ENCODE measurements at regions not wholly inside any gene's neighbourhood (a gene's known extent, or its start where the extent isn't known, plus 50 kb on each side); places are given as distances from the start of the nearest gene placed in this dataset.

GRCh38 chr9:29750062-29750461 lies 2176.8 kb upstream of the C9orf72 start:
- no peaks in the 10 kb centered on the region for H3K4me1 ChIP-seq (replicated peaks)
- no peak for DNase-seq (ENCODE audit: low spot score)
- WGBS: 58% methylated on average over 2 of the region's 2 CpGs
- no peaks in the 10 kb centered on the region for H3K27me3 ChIP-seq (replicated peaks; ENCODE audit: insufficient read depth)
- H3K36me3 ChIP-seq: no peaks in the 10 kb centered on the region
- no peak overlapping the region for H3K4me3 ChIP-seq
- TF ChIP-seq CTCF (IDR thresholded peaks at IDR 0.05) (no peak), POLR2AphosphoS5 (IDR thresholded peaks at IDR 0.05) (no peak), POLR2A (IDR thresholded peaks at IDR 0.05) (no peak)
- H3K27ac ChIP-seq: no peak overlapping the region
- intact Hi-C loops (cut with DNase I): no loop called here
- no peaks in the 10 kb centered on the region for H3K9me3 ChIP-seq

DNA sequence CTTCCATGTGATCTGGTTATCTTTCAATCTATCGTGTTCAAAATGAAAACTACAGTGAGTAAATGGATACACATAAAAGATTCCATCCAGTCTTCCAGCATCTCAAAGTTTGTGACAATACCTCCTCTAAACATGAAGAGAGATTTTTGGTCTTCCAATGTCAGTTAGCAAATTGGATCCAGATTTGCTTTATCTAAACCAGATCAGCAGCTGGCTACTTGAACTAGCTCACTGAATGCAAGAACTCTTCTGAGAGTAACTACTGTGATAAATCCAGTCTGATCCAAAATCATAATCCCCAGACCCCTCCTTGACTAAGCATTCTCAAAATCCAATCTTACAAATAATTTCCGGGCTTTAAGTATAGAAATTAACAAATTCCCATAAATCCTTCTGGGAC lies 2177.9 kb upstream of the C9orf72 start:
- H3K36me3 ChIP-seq: no peaks in the 10 kb centered on the region
- H3K27ac ChIP-seq: no peak overlapping the region
- H3K4me3 ChIP-seq: no peak overlapping the region
- intact Hi-C loops (cut with DNase I): no loop called here
- WGBS: 76% methylated on average over 2 of the region's 2 CpGs
- H3K4me1 ChIP-seq (replicated peaks): no peaks in the 10 kb centered on the region
- TF ChIP-seq CTCF (IDR thresholded peaks at IDR 0.05): no peak
- TF ChIP-seq POLR2A (IDR thresholded peaks at IDR 0.05): no peak
- no peak for TF ChIP-seq POLR2AphosphoS5 (IDR thresholded peaks at IDR 0.05)
- H3K27me3 ChIP-seq (replicated peaks; ENCODE audit: insufficient read depth): no peaks in the 10 kb centered on the region
- DNase-seq (ENCODE audit: low spot score): no peak
- H3K9me3 ChIP-seq: no peaks in the 10 kb centered on the region

GRCh38 chr9:29753638-29754037 lies 2180.4 kb upstream of the C9orf72 start:
- intact Hi-C loops (cut with DNase I): no loop called here
- TF ChIP-seq POLR2A (IDR thresholded peaks at IDR 0.05): no peak
- TF ChIP-seq POLR2AphosphoS5 (IDR thresholded peaks at IDR 0.05): no peak
- Histone ChIP-seq H3K4me3 (no peak overlapping the region), H3K36me3 (no peaks in the 10 kb centered on the region), H3K27ac (no peak overlapping the region), H3K9me3 (no peaks in the 10 kb centered on the region), H3K4me1 (replicated peaks) (no peaks in the 10 kb centered on the region), H3K27me3 (replicated peaks; ENCODE audit: insufficient read depth) (no peaks in the 10 kb centered on the region)
- DNase-seq (ENCODE audit: low spot score): no peak

GRCh38 chr9:29769019-29769418 lies 2195.7 kb upstream of the C9orf72 start:
- H3K27ac ChIP-seq: no peak overlapping the region
- H3K36me3 ChIP-seq: no peaks in the 10 kb centered on the region
- intact Hi-C loops (cut with DNase I): no loop called here
- H3K4me3 ChIP-seq: no peak overlapping the region
- no peaks in the 10 kb centered on the region for H3K4me1 ChIP-seq (replicated peaks)
- DNase-seq (ENCODE audit: low spot score): no peak
- WGBS: 86% methylated on average over 2 of the region's 2 CpGs
- no peak for TF ChIP-seq POLR2A (IDR thresholded peaks at IDR 0.05)
- TF ChIP-seq POLR2AphosphoS5 (IDR thresholded peaks at IDR 0.05): no peak
- H3K27me3 ChIP-seq (replicated peaks; ENCODE audit: insufficient read depth): no peaks in the 10 kb centered on the region
- H3K9me3 ChIP-seq: no peaks in the 10 kb centered on the region

GRCh38 chr9:29773676-29774075 lies 2200.4 kb upstream of the C9orf72 start:
- Histone ChIP-seq H3K9me3 (no peaks in the 10 kb centered on the region), H3K4me1 (replicated peaks) (no peaks in the 10 kb centered on the region), H3K27ac (no peak overlapping the region), H3K4me3 (no peak overlapping the region), H3K27me3 (replicated peaks; ENCODE audit: insufficient read depth) (no peaks in the 10 kb centered on the region), H3K36me3 (no peaks in the 10 kb centered on the region)
- intact Hi-C loops (cut with DNase I): no loop called here
- no peak for TF ChIP-seq POLR2AphosphoS5 (IDR thresholded peaks at IDR 0.05)
- TF ChIP-seq CTCF (IDR thresholded peaks at IDR 0.05): no peak
- no peak for TF ChIP-seq POLR2A (IDR thresholded peaks at IDR 0.05)
- no peak for DNase-seq (ENCODE audit: low spot score)

DNA sequence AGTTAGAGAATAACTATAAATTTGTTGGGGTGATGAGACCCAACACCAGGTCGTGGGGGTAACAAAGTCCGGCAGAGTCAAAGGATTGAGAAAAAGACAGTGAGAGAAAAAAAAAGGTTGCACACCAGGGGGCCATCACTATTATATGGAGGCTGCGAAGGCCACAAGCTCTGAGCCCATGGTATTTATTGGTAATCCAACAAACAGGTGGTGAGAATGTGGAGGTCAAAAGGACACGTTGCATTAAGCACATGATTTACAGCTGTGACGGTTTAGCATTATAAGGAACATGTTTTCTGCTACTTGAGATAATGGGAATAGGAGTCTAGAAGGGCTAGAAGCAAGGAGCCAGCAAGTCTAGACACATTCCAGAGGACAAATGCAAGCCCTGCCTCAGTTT lies 2202.2 kb upstream of the C9orf72 start:
- 57% methylated on average over 5 of the region's 5 CpGs for WGBS
- H3K4me1 ChIP-seq (replicated peaks): no peaks in the 10 kb centered on the region
- TF ChIP-seq POLR2AphosphoS5 (IDR thresholded peaks at IDR 0.05): no peak
- TF ChIP-seq POLR2A (IDR thresholded peaks at IDR 0.05): no peak
- no peak for TF ChIP-seq CTCF (IDR thresholded peaks at IDR 0.05)
- DNase-seq (ENCODE audit: low spot score): no peak
- H3K36me3 ChIP-seq: no peaks in the 10 kb centered on the region
- H3K4me3 ChIP-seq: no peak overlapping the region
- intact Hi-C loops (cut with DNase I): no loop called here
- H3K9me3 ChIP-seq: no peaks in the 10 kb centered on the region
- H3K27me3 ChIP-seq (replicated peaks; ENCODE audit: insufficient read depth): no peaks in the 10 kb centered on the region
- H3K27ac ChIP-seq: no peak overlapping the region

Measured in prostate gland (tissue), 2 donors.